HG03064 (cell line): ENCODE measurements at regions not wholly inside any gene's neighbourhood (a gene's known extent, or its start where the extent isn't known, plus 50 kb on each side); places are given as distances from the start of the nearest gene placed in this dataset.
"Not testable (repeated sequence)": the region's sequence is repeated elsewhere in the genome, so short reads cannot be mapped to it uniquely, and the experiment has no call there.

Experiments
- ATAC-seq: cut with Tn5 transposase; IDR thresholded peaks from one replicate; pipeline ENCODE4 v1.9.1; 2021; ENCODE audit warnings: low read depth; ENCODE audit not compliant: unreplicated experiment

- ATAC-seq = not testable (repeated sequence)
Measured at GRCh38 chr9:41075671-41076070, 52.8 kb downstream of the FOXD4L6 start.

- ATAC-seq = peak; percentile 72
Measured at GRCh38 chr9:41074356-41074942, 54.0 kb downstream of the FOXD4L6 start.

- not testable (repeated sequence) for ATAC-seq
Measured at GRCh38 chr9:41073471-41074243, 54.8 kb downstream of the FOXD4L6 start.

GRCh38 chr9:41064125-41064795 lies 64.2 kb downstream of the FOXD4L6 start:
- peak; percentile 80 for ATAC-seq

- ATAC-seq = not testable (repeated sequence)
Measured at GRCh38 chr9:41063243-41063642, 65.2 kb downstream of the FOXD4L6 start.

- not testable (repeated sequence) for ATAC-seq
Measured at GRCh38 chr9:41059603-41060002, 68.9 kb downstream of the FOXD4L6 start.

GRCh38 chr9:41053666-41054363 lies 74.7 kb downstream of the FOXD4L6 start:
- ATAC-seq = peak; percentile 82

- not testable (repeated sequence) for ATAC-seq
Measured at GRCh38 chr9:41048672-41049071, 79.8 kb downstream of the FOXD4L6 start.

- ATAC-seq = not testable (repeated sequence)
Measured at GRCh38 chr9:41047792-41048191, 80.7 kb downstream of the FOXD4L6 start.

- not testable (repeated sequence) for ATAC-seq
Measured at GRCh38 chr9:41044930-41045329, 83.6 kb downstream of the FOXD4L6 start.

- ATAC-seq = not testable (repeated sequence)
Measured at GRCh38 chr9:41043433-41043832, 85.0 kb downstream of the FOXD4L6 start.

- ATAC-seq = not testable (repeated sequence)
Measured at GRCh38 chr9:41042111-41042510, 86.4 kb downstream of the FOXD4L6 start.

GRCh38 chr9:41040705-41041342 lies 87.7 kb downstream of the FOXD4L6 start:
- ATAC-seq = not testable (repeated sequence)

- not testable (repeated sequence) for ATAC-seq
Measured at GRCh38 chr9:41035276-41035675, 93.2 kb downstream of the FOXD4L6 start.

GRCh38 chr9:41034699-41035197 lies 93.7 kb downstream of the FOXD4L6 start:
- ATAC-seq = not testable (repeated sequence)

GRCh38 chr9:41033877-41034276 lies 94.6 kb downstream of the FOXD4L6 start:
- not testable (repeated sequence) for ATAC-seq

- not testable (repeated sequence) for ATAC-seq
Measured at GRCh38 chr9:41033360-41033759, 95.1 kb downstream of the FOXD4L6 start.

- not testable (repeated sequence) for ATAC-seq
Measured at GRCh38 chr9:41026912-41027676, 101.4 kb downstream of the FOXD4L6 start.

GRCh38 chr9:41022365-41022764 lies 106.1 kb downstream of the FOXD4L6 start:
- not testable (repeated sequence) for ATAC-seq
